ENCODE measurements at regions not wholly inside any gene's neighbourhood (a gene's known extent, or its start where the extent isn't known, plus 50 kb on each side); places are given as distances from the start of the nearest gene placed in this dataset.
"Not testable (repeated sequence)": the region's sequence is repeated elsewhere in the genome, so short reads cannot be mapped to it uniquely, and the experiment has no call there.

DNA sequence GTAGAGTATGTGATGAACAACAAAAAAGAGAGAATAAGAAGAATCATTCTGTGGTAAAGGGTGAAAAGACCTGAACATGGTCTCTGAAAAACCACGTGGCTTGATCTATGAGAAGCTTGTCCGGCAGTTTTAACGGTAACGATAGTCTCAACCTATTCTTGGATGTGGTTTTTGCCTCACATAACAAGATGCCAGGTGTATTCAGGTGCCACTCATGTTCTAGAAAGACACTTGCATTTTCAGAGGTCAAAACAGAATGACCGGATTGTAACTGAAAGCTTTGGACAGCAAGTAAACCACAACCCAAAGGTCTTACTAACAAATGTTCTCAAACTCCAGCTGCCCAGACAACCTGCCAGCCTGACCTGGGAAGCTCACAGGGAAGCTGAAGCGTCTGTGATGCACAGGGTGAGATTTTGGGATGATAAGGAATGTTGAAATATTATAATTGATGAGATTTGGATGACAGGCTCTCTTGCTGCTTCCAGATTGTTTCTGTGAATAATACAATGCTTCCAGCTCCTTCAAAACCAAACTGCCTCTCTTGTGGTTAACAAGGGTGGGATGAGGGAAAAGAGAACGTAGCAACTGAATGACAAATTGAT is 137.4 kb upstream of the GRB10 start:
- Histone ChIP-seq H3K4me1 (ENCODE audit: low read depth, poor library complexity, severe bottlenecking) (peaks cover 27% of the 10 kb centered on the region), H2AFZ (ENCODE audit: low read depth) (peak overlapping the region; percentile 5; the same call in 1 of the 2 replicates), H3K4me3 (IDR thresholded peaks at IDR 0.05; ENCODE audit: insufficient read depth, low read depth, low read length) (no peak overlapping the region), H3K4me2 (peak overlapping the region; percentile 6; the same call in 1 of the 2 replicates), H3K36me3 (ENCODE audit: insufficient read depth) (no peaks in the 10 kb centered on the region), H4K20me1 (ENCODE audit: insufficient read depth) (no peaks in the 10 kb centered on the region), H3K27me3 (ENCODE audit: insufficient read depth, low read depth) (no peaks in the 10 kb centered on the region), H3K27ac (no peak overlapping the region; the same call in 1 of the 2 replicates), H3K79me2 (ENCODE audit: insufficient read depth, low read depth) (no peaks in the 10 kb centered on the region), H3K9ac (no peak overlapping the region)
- TF ChIP-seq, protein P1, sequence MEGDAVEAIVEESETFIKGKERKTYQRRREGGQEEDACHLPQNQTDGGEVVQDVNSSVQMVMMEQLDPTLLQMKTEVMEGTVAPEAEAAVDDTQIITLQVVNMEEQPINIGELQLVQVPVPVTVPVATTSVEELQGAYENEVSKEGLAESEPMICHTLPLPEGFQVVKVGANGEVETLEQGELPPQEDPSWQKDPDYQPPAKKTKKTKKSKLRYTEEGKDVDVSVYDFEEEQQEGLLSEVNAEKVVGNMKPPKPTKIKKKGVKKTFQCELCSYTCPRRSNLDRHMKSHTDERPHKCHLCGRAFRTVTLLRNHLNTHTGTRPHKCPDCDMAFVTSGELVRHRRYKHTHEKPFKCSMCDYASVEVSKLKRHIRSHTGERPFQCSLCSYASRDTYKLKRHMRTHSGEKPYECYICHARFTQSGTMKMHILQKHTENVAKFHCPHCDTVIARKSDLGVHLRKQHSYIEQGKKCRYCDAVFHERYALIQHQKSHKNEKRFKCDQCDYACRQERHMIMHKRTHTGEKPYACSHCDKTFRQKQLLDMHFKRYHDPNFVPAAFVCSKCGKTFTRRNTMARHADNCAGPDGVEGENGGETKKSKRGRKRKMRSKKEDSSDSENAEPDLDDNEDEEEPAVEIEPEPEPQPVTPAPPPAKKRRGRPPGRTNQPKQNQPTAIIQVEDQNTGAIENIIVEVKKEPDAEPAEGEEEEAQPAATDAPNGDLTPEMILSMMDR (conservative IDR thresholded peaks at IDR 0.05; ENCODE audit: low read depth, low read length), result no peak

GRCh38 chr7:50915621-50916020 is 132.9 kb upstream of the GRB10 start:
- TF ChIP-seq, protein P1 (conservative IDR thresholded peaks at IDR 0.05; ENCODE audit: low read depth, low read length), result no peak
- Histone ChIP-seq H3K27ac (no peak overlapping the region), H3K9ac (no peak overlapping the region), H3K27me3 (ENCODE audit: insufficient read depth, low read depth) (no peaks in the 10 kb centered on the region), H3K79me2 (ENCODE audit: insufficient read depth, low read depth) (no peaks in the 10 kb centered on the region), H3K4me3 (IDR thresholded peaks at IDR 0.05; ENCODE audit: insufficient read depth, low read depth, low read length) (no peak overlapping the region), H3K4me2 (no peak overlapping the region), H3K36me3 (ENCODE audit: insufficient read depth) (no peaks in the 10 kb centered on the region), H3K4me1 (ENCODE audit: low read depth, poor library complexity, severe bottlenecking) (peaks cover 17% of the 10 kb centered on the region), H2AFZ (ENCODE audit: low read depth) (no peak overlapping the region), H4K20me1 (ENCODE audit: insufficient read depth) (no peaks in the 10 kb centered on the region)

DNA sequence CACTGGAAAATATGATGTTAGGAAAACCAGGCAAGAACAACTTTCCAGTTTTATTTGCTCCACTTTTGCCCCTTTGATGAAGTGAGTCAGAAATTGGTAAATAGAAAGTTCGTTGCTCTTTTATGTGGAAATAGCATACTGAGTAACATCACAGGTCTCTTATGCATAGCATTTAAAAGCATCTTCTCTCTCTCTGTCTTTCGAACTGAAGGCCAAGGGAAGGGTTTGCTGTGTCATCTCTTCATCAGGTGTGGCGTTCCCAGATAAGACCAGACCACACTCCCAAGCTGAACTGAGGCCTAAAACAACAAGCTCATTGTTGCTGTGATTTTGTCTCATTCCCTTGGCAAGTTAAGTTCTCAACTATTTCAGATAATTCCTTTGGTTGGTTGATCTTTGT is 131.8 kb upstream of the GRB10 start:
- H3K36me3 ChIP-seq (ENCODE audit: insufficient read depth), result no peaks in the 10 kb centered on the region
- H4K20me1 ChIP-seq (ENCODE audit: insufficient read depth), result no peaks in the 10 kb centered on the region
- H3K27ac ChIP-seq, result no peak overlapping the region
- H3K4me1 ChIP-seq (ENCODE audit: low read depth, poor library complexity, severe bottlenecking), result peaks cover 5% of the 10 kb centered on the region
- no peaks in the 10 kb centered on the region for H3K79me2 ChIP-seq (ENCODE audit: insufficient read depth, low read depth)
- TF ChIP-seq, protein P1 (conservative IDR thresholded peaks at IDR 0.05; ENCODE audit: low read depth, low read length), result no peak
- H3K4me2 ChIP-seq, result no peak overlapping the region
- H2AFZ ChIP-seq (ENCODE audit: low read depth), result no peak overlapping the region
- H3K27me3 ChIP-seq (ENCODE audit: insufficient read depth, low read depth), result no peaks in the 10 kb centered on the region
- H3K9ac ChIP-seq, result no peak overlapping the region
- no peak overlapping the region for H3K4me3 ChIP-seq (IDR thresholded peaks at IDR 0.05; ENCODE audit: insufficient read depth, low read depth, low read length)

- H3K36me3 ChIP-seq (ENCODE audit: insufficient read depth), result no peaks in the 10 kb centered on the region
- no peaks in the 10 kb centered on the region for H3K27me3 ChIP-seq (ENCODE audit: insufficient read depth, low read depth)
- H3K79me2 ChIP-seq (ENCODE audit: insufficient read depth, low read depth), result no peaks in the 10 kb centered on the region
- TF ChIP-seq, protein P1 (conservative IDR thresholded peaks at IDR 0.05; ENCODE audit: low read depth, low read length), result no peak
- H4K20me1 ChIP-seq (ENCODE audit: insufficient read depth), result no peaks in the 10 kb centered on the region
- no peaks in the 10 kb centered on the region for H3K4me1 ChIP-seq (ENCODE audit: low read depth, poor library complexity, severe bottlenecking)
- no peak overlapping the region for H3K9ac ChIP-seq
- H3K4me3 ChIP-seq (IDR thresholded peaks at IDR 0.05; ENCODE audit: insufficient read depth, low read depth, low read length), result no peak overlapping the region
- H2AFZ ChIP-seq (ENCODE audit: low read depth), result no peak overlapping the region
- H3K27ac ChIP-seq, result no peak overlapping the region
- no peak overlapping the region for H3K4me2 ChIP-seq
Observed at GRCh38 chr7:50908628-50909290, 126.1 kb upstream of the GRB10 start.

- H2AFZ ChIP-seq (ENCODE audit: low read depth); H4K20me1 ChIP-seq (ENCODE audit: insufficient read depth); H3K27ac ChIP-seq; H3K36me3 ChIP-seq (ENCODE audit: insufficient read depth); H3K27me3 ChIP-seq (ENCODE audit: insufficient read depth, low read depth); H3K4me2 ChIP-seq; H3K79me2 ChIP-seq (ENCODE audit: insufficient read depth, low read depth); H3K9ac ChIP-seq; H3K4me3 ChIP-seq (IDR thresholded peaks at IDR 0.05; ENCODE audit: insufficient read depth, low read depth, low read length); H3K4me1 ChIP-seq (ENCODE audit: low read depth, poor library complexity, severe bottlenecking): not testable (repeated sequence)
Observed at GRCh38 chr7:50898604-50899477, 116.1 kb upstream of the GRB10 start.

DNA sequence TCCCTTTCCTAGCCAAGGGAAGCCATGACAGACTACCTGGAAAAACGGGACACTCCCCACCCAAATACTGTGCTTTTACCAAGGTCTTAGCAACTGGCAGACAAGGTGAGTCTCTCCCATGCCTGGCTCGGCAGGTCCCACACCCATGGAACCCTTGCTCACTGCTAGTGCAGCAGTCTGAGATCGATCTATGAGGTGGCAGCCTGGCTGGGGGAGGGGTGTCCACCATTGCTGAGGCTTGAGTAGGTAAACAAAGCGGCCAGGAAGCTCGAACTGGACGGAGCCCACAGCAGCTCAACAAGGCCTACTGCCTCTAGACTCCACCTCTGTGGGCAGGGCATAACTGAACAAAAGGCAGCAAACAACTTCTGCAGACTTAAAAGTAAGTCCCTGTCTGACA is 104.4 kb upstream of the GRB10 start:
- H4K20me1 ChIP-seq (ENCODE audit: insufficient read depth); H3K4me3 ChIP-seq (IDR thresholded peaks at IDR 0.05; ENCODE audit: insufficient read depth, low read depth, low read length); H3K79me2 ChIP-seq (ENCODE audit: insufficient read depth, low read depth); H3K36me3 ChIP-seq (ENCODE audit: insufficient read depth); H2AFZ ChIP-seq (ENCODE audit: low read depth); H3K27ac ChIP-seq; H3K9ac ChIP-seq; H3K4me1 ChIP-seq (ENCODE audit: low read depth, poor library complexity, severe bottlenecking); H3K4me2 ChIP-seq; H3K27me3 ChIP-seq (ENCODE audit: insufficient read depth, low read depth): not testable (repeated sequence)
